ENCODE measurements at regions not wholly inside any gene's neighbourhood (a gene's known extent, or its start where the extent isn't known, plus 50 kb on each side); places are given as distances from the start of the nearest gene placed in this dataset.

- intact Hi-C loops (cut with DNase I): no loop called here
- WGBS, 2 donors: 6 to 11% methylated on average over 2 of the region's 2 CpGs
- H3K36me3 ChIP-seq: no peaks in the 10 kb centered on the region
- TF ChIP-seq POLR2A (IDR thresholded peaks at IDR 0.05) (no peak), CTCF (IDR thresholded peaks at IDR 0.05) (no peak)
- H3K4me3 ChIP-seq: no peak overlapping the region
- peaks cover 0 to 19% (median 0%) of the 10 kb centered on the region in 3 donors for H3K4me1 ChIP-seq
- no peak for DNase-seq
- no peaks in the 10 kb centered on the region for H3K27me3 ChIP-seq
- no peak overlapping the region for H3K27ac ChIP-seq
- no peaks in the 10 kb centered on the region for H3K9me3 ChIP-seq
Measured at GRCh38 chr16:9364721-9365369, 273.4 kb downstream of the HAPSTR1 start.

GRCh38 chr16:9365370-9365728, 273.9 kb downstream of the HAPSTR1 start:
- no peak for DNase-seq
- Histone ChIP-seq H3K27me3 (no peaks in the 10 kb centered on the region), H3K4me1 (peaks cover 0 to 19% (median 0%) of the 10 kb centered on the region in 3 donors), H3K9me3 (no peaks in the 10 kb centered on the region), H3K4me3 (no peak overlapping the region), H3K27ac (peak overlapping the region in 2 of 4 donors; percentile 2 to 45), H3K36me3 (no peaks in the 10 kb centered on the region)
- 18 to 23% methylated on average over 1 of the region's 1 CpG for WGBS, 2 donors
- intact Hi-C loops (cut with DNase I): no loop called here
- TF ChIP-seq CTCF (IDR thresholded peaks at IDR 0.05) (no peak), POLR2A (IDR thresholded peaks at IDR 0.05) (no peak)

GRCh38 chr16:9366048-9366969, 274.9 kb downstream of the HAPSTR1 start:
- TF ChIP-seq POLR2A (IDR thresholded peaks at IDR 0.05) (no peak), CTCF (IDR thresholded peaks at IDR 0.05) (no peak)
- Histone ChIP-seq H3K9me3 (no peaks in the 10 kb centered on the region), H3K4me1 (peaks cover 0 to 19% (median 0%) of the 10 kb centered on the region in 3 donors), H3K27ac (peak overlapping the region in 2 of 4 donors; percentile 2 to 45), H3K4me3 (no peak overlapping the region), H3K36me3 (no peaks in the 10 kb centered on the region), H3K27me3 (no peaks in the 10 kb centered on the region)
- no peak for DNase-seq
- 77 to 84% methylated on average over 8 of the region's 8 CpGs for WGBS, 2 donors
- intact Hi-C loops (cut with DNase I): no loop called here

- no peak for DNase-seq
- Histone ChIP-seq H3K36me3 (no peaks in the 10 kb centered on the region), H3K4me1 (peaks cover 0 to 11% (median 0%) of the 10 kb centered on the region in 3 donors), H3K9me3 (no peaks in the 10 kb centered on the region), H3K27me3 (no peaks in the 10 kb centered on the region), H3K4me3 (no peak overlapping the region), H3K27ac (no peak overlapping the region)
- WGBS, 2 donors: 49 to 59% methylated on average over 9 of the region's 9 CpGs
- intact Hi-C loops (cut with DNase I): no loop called here
- TF ChIP-seq CTCF (IDR thresholded peaks at IDR 0.05) (no peak), POLR2A (IDR thresholded peaks at IDR 0.05) (no peak)
Measured at GRCh38 chr16:9370061-9370491, 278.6 kb downstream of the HAPSTR1 start.
